ENCODE measurements at regions not wholly inside any gene's neighbourhood (a gene's known extent, or its start where the extent isn't known, plus 50 kb on each side); places are given as distances from the start of the nearest gene placed in this dataset.

- no peak for TF ChIP-seq CTCF (IDR thresholded peaks at IDR 0.05)
- no peak for TF ChIP-seq POLR2A (IDR thresholded peaks at IDR 0.05)
Measured at GRCh38 chr11:107247167-107247861, 210.3 kb downstream of the CWF19L2 start.

Measured in uterus (tissue), 2 donors.